HG03175 (cell line): ENCODE measurements at regions not wholly inside any gene's neighbourhood (a gene's known extent, or its start where the extent isn't known, plus 50 kb on each side); places are given as distances from the start of the nearest gene placed in this dataset.

Source experiments
- ATAC-seq: cut with Tn5 transposase; IDR thresholded peaks from one replicate; pipeline ENCODE4 v1.9.1; 2021; ENCODE audit warnings: mild to moderate bottlenecking, moderate library complexity; ENCODE audit not compliant: unreplicated experiment

DNA sequence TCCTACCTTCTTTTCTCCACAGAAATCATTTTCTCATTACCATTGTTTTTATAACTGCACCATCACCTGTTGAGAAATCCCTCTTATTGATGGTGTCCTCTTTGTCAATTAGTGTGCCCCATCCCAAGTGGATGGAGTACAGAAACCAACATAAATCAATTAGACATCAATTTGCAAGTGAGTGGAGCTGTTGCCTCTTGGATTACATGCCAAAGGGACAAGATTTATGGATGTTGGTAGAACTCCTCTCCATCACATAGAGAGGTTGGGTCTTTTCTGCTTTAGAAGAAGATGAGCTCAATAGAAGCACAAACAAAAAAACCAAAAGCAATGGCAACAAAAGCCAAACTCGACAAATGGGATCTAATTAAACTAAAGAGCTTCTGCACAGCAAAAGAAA, 973.5 kb downstream of the CDH11 start:
- ATAC-seq, result no peak

DNA sequence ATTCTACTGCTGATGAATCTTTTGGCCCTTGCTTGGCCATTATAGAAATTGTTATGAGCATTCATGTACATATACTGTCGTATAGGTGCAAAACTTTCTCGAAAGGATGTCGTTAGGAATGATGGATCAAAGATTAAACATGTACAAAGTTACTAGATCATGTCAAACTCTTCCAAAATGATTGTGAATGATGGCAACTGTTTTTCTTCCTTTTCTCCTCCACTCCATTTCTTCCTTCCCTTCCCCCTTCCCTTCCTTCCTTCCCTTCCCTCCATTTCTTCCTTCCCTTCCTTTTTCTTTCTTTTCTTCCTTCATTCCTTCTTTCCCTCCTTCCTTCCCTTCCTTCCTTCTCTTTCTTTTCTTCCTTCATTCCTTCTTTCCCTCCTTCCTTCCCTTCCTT, 973.9 kb downstream of the CDH11 start:
- no peak for ATAC-seq

DNA sequence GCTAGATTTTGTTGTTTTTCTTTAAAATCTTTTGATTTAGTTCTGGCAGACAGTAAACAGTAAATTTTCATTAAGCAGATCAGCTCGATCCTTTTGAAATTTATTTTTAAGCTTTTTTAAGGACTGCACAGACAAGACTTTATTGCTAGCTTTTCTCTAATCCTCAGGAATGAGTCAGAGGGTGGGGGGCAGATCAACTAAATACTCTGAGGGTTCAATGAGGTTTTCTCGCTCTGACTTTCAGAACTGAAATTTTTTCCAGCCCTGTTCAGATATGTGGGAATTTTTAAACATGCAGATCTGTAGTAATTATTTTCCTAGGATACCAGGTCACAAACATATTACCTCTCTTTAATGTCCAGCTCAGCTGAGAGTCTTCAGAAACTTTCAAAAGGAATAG, 977.2 kb downstream of the CDH11 start:
- no peak for ATAC-seq

DNA sequence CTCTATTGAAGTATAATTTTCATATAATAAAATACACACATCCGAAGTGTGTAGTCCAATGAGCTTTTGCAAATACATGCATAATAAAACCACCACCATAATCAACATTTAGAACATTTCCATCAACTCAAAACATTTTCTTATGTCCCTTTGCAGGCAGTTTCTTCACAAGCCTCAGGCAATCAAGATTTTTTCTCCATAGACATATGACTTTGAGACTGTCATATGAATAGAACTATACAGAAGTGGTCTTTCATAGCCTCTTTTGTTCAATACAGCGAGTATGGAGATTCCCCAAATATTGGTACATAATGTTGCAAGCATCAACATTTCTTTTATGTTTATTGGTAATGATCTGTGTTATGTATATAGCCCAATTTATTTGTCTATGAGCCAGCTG, 983.2 kb downstream of the CDH11 start:
- ATAC-seq, result no peak

DNA sequence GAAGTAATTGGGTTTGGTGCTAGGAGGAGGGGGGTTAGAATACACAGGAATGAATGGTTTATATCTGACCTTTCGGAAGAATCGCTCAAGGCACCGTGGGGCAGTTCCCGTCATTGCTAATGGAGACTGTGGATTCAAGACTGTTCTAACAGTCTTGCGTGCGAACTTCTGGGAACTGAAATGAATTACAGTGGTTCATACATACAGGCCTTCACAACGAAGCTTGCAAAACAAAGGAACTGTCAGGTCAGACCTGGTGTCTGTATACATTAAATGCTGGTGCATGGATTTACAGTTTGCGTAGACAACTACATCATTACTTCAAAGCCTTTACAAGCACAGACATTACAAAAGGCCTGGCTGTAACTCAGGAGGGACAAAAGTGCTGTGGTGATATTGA, 983.9 kb downstream of the CDH11 start:
- no peak for ATAC-seq

DNA sequence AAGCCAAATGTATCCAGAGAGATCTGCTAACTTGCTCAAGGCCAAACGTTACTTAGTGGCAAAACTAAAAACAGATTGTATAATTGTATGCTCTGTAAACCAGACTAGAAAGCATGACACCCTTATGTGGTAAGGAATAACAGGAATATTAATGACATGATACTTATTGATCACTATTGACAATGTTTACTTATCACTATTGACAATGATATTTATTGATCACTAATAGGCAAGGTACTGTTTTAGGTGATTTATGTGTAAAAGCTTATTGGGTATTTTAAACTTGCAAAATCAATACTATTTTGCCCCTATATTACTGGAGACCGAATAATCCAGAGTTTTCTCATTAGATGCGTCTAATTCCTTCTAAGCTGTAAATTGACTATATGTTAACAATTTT, 985.1 kb downstream of the CDH11 start:
- ATAC-seq, result no peak

DNA sequence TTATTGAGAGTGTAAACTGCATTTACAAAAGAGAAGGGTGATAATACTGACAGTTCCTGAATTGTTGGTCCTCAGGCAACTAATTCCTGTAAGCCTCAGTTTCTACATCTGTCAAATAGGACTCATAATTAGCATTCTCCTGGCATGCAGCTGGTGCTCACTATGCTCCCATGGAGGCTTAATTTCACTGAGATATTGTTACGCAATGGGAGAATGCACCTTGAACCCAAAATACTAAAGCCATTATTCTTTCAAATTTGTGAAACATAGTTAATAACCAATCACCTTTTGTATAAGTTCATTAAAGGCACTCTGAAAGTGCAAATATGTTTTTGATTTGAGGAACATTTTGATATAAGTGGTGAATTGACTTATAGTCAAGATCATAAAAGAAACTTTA, 985.5 kb downstream of the CDH11 start:
- ATAC-seq, result no peak

DNA sequence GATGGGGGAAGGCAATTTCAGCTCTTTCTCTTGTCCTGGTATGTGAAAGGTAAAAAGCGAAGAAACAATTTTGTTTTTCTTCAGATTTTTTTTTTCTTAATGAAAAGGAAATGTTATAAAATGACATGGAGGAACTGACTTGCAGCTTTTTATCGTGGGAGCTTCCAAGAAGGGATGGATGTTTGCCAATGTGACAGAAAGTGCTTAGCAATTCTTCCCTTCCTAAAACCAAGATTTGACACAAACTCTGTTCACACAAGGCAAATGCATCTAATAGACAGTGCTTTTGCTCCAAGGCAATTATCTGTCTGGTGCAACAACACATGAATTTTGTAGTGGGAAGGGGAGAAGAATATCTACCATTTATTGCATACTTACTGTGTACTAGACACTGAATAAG, 988.5 kb downstream of the CDH11 start:
- no peak for ATAC-seq

DNA sequence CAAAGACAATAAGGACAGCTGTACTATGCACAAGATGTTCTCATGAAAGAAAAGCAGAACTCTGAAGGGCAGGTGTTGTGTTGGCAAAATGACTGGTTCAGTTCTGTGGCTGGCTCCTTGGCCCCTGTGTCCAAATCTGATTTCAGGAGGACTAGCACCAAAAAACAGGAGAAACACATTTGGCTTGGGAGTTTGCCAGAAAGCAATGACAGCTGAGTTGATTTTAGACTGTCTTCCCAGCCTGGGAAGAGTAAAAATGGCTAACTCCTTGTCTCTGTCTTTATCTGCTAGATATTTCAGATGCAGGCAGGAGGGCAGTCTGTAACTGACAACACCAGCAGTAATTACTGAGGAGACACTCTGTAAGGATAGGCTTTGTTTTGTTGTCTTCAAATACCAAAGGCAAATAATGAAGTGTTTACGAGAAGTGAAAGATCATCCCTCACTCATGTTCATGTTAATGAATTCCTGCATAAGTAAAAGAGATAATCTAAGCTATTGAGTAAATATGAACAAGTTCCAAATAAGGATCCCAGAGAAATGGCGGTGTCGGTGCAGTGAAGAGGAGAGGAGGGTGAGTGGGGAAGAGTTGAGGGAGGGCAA, 989.0 kb downstream of the CDH11 start:
- ATAC-seq, result no peak

DNA sequence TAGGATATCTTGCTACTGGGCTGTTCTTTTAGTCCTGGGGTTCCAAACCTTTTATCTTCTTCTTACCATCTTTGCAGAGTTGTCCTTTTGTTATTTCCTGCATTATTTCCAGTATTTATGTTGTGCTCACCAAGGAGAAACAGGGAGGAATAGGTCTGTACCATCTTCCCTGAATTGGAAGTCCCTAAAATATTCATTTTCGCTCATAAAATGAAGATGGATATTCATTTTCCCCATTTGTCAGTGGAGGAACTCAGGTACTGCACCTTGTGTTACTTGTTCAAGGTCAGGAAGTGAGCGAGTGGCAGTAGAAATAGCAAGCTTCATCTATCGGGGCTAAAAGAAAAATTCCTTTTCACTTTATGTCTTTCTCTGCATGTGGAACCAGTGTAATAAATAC, 989.7 kb downstream of the CDH11 start:
- ATAC-seq, result no peak

DNA sequence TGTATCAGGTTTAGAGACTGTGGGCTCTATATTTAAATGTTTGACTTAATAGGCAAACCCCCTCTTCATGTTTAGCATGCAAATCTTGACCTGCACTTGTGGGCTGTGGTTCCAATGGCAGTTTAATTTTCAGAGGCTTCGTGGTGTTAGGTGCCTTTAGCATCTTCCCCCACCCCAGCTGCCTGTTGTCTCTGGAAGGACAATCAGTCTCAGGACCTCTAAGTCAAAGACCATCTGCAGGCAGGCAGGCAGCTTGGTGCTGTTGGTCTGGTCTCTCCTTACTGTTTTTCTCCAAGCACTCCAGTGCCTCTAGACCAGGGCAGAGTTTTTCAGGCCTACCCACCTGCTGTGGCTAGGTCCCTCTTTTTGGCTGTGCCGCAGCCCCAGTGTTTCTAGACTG, 990.4 kb downstream of the CDH11 start:
- ATAC-seq, result no peak

DNA sequence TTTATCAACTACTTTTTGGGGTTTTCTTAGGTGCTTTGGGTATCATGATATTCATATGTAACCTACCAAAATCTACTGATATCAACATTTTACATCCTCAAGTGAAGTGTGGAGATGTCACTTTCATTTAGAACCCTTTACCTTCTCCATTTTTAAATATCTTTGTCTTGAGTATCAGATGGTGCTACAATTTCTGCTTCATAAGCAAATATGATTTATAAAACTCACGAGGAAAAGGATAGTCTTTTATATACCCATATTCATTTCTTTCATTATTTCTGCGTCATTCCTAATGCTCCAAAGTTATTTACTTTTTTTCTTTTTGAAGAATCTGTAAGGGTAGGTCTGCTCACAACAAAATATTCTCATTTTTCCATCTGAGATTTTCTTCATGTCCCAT, 991.7 kb downstream of the CDH11 start:
- no peak for ATAC-seq

DNA sequence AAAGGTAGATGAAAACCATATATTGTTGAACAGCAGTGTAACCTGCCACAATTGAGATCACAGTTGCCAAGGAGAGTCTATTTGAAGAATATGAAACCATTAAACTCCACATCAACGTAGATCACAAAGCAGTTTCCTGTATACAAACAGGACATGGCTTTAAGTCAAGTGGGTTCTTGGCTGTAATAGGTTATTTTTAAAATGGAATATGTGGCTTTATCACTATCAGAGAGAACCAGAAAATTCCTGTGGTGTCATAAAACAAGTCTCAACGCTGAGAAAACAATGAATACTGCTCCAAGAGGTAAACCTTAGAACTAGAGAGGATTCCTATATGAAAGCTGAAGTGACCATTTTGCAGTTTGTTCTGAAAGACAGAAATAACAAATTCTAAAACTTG, 999.7 kb downstream of the CDH11 start:
- ATAC-seq, result no peak

DNA sequence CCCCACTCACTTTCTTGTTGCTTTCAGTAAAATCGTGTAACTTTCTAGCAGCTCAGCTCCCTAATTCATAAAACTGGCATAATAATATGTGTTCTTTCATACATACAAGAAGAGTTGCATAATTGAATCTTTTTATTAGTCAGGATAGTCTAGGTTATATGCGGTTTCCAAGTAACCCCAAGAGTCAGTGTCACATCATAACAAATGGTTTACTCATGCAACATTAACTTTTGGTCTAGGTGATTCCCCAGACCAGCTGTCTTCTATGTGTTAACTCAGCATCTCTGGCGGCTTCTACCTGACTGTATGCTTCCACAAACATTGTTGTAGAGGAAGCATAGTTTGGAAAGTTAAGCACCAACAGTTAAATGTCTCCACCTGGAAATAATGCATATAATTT, 1000.4 kb downstream of the CDH11 start:
- no peak for ATAC-seq

DNA sequence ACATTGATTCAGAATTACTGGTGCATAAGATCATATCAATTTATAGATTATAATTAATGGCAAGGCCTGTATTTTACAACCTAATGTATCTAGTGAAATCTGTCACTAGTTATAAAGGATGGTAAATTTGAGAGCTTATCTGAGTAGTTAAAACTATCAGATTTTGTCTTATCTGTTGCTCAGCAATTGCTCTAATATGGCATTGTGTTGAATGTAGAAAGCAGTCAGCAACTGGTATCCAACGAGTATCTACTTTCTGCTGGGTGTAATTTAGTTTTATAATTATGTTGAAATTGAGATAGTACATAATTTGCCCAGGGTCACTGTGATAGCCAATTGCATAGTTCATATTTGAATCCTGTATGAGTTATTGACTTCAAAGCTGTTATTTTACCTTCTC, 1005.7 kb downstream of the CDH11 start:
- ATAC-seq, result no peak

DNA sequence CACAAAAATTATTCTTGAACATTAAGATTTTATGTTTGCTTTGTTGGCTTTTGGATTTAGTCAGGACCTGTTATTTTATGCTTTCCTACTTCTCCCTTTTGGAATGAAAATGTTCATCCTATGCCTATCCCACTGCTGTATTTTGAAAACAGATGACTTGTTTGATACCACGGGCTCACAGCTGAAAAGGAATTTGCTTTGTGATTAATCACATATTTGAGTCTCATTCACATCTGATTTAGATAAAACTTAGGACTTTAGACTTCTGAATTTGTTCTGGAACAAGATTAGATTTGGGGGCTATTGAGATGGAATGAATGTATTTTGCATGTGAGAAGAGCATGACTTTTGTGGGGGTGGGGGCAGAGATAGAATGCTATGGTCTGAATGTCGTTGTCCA, 1012.6 kb downstream of the CDH11 start:
- no peak for ATAC-seq

DNA sequence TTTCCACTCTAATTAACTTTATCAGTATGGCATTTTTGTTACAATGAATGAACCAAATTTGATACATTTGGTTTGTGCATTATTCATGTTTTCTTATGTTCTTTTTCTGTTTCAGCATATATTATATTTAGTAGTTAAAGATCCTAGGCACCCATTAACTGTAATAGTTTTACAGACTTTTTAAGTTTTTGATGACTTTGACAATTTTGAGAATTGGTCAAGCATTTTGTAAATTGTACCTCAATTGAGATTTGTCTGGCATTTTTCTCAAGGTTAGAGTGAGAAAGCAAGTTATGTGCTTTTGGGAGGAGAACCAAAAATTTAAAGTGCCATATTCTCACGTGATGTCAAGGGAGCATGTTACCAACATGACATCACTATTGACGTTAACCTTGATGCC, 1019.2 kb downstream of the CDH11 start:
- ATAC-seq, result no peak

DNA sequence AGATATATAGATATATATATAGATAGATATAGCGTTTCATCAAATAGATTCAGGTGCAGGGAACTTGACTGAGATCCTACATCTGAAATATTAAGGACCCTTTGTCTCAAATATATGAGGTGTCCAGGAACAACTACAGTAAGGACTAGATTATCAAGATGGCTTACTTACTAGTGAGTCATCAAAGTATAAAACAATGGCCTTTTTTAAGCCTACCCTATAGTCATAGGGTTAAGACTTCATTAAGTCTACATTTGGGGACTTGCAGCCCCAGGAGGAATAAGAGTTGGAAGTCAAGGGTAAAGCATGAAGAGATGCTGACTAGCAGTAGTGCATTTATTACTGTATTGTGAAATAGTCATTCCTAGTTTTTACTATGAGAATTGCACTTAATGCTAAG, 1023.4 kb downstream of the CDH11 start:
- no peak for ATAC-seq

DNA sequence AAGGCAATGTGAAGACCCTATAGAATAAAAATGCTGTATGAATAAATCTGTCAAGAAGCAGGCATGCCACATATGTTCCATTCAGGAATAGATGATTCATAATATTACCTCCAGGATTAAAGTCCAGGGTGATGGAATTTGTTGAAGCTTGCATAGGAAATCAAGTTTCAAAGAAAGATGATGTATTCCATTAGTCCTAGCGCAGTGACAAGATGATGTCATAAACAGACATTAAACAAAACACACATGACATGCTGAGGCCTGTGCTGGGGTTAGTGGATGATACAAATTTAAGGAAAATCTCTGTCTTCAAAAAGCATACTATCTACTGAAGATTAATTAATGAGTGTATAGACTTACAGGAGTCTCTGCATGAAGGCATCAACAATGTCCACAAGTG, 1025.2 kb downstream of the CDH11 start:
- no peak for ATAC-seq

DNA sequence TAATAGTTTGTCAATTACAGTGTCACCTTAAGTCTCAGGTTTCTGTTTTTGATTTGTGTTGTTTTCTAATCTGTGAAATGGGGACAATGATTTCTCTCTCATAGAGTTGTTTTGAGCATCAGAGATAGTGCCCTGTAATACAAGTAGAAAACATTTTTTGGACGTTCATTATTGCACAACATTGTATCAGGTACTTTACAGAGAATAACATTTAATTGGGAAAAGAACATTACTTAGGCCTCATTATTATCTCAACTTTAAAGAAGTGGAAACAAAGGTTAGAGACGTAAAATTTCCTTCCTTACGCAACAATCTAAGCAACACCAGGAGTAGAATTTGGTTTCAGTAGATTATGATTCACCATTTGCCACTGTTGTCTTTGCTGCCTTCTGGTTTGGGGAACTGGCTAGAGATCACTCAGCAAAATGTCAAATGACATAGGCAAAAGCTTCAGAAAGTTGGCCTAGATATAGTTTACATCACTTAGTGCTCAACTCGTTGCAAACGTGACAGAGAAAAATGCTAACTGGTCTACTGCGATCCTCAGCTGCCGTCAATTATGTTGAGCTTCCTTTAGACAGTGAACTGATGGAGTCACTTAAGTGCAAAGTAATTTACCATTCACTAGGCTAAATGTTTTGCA, 1026.8 kb downstream of the CDH11 start:
- ATAC-seq, result no peak

DNA sequence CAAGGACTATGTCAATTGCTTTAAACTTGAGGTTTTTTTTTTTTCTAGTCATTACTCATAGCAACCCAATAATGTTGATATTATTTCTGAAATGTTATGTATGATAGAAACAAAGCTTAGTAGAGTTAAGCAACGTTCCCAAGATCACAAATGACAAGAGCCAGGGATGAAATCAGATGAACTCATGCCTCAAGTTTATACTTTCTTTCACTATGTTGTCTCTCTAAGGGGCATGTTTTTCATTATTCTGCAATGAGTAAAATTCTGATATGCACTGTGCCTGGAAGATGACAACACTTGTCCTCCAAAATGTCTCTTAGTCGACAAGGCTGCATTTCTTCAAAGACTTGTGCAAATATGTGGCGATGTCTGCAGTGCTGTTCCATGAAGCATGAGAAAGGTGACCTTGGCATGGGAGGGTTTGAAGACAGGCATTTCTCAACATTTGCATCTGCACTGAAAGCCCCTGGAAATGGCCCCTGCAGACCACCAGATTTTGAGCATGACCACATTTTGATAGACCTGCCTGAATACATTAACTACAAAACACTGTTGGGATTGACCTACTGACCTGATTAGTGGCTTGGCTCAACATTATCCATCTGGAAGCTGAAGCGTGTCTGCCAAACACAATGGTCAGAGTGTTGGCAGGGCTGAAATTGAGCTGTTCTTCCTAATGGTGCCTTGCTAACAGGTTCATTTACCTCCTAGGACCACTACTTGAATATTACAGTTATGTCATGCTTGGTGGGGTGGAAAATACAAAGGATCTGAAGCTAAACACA, 1027.5 kb downstream of the CDH11 start:
- no peak for ATAC-seq

DNA sequence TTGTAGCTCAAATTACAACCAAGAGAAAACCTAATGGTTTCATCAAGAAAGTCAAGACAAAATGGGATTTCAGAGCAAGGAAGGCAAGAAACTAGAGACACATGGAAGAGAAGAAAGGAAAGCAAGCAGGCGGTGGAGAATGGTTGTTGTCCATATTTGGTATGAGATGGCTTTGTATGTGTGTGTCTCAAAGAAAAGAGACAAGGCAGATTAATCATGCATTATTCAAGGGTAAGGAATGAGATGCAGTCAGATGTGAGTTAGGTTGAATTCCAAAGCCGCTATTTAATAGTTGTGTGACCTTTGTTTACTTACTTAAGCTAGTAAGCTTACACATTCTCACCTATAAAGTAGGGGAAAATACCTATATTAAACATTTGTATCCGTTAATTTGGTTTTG, 1029.6 kb downstream of the CDH11 start:
- ATAC-seq, result no peak
